Loucy (cell line): ENCODE measurements at regions not wholly inside any gene's neighbourhood (a gene's known extent, or its start where the extent isn't known, plus 50 kb on each side); places are given as distances from the start of the nearest gene placed in this dataset.

Experiments used
- H2AFZ ChIP-seq: fragments of 200-600 bp; sonication (generic); 2 replicates; pipeline ENCODE4 v1.6.0; 2016; ENCODE audit warnings: antibody characterized with exemption, mild to moderate bottlenecking, low read length, moderate library complexity
- H3F3A ChIP-seq: fragments of 200-600 bp; 2 replicates; pipeline ENCODE4 v1.6.0; 2016; ENCODE audit warnings: antibody characterized with exemption, low read depth, mild to moderate bottlenecking
- H3K27me3 ChIP-seq: fragments of 200-600 bp; sonication (generic); 2 replicates; pipeline ENCODE4 v1.6.1; 2014; ENCODE audit warnings: low read length, mild to moderate bottlenecking; ENCODE audit not compliant: insufficient read depth, poor library complexity, severe bottlenecking
- H3K36me3 ChIP-seq: fragments of 200-600 bp; sonication (generic); 2 replicates; pipeline ENCODE4 v1.6.1; 2016; ENCODE audit warnings: low read length; ENCODE audit not compliant: insufficient read depth
- H3K4me1 ChIP-seq: fragments of 200-600 bp; sonication (generic); 2 replicates; pipeline ENCODE4 v1.5.1; 2014; ENCODE audit warnings: low read length, mild to moderate bottlenecking; ENCODE audit not compliant: insufficient read depth, poor library complexity, severe bottlenecking
- H3K4me2 ChIP-seq: fragments of 200-600 bp; sonication (generic); 2 replicates; pipeline ENCODE4 v1.6.0; 2014; ENCODE audit warnings: antibody characterized with exemption, low read length, low read depth, mild to moderate bottlenecking; ENCODE audit not compliant: poor library complexity, severe bottlenecking
- H3K4me3 ChIP-seq: fragments of 200-600 bp; sonication (generic); 2 replicates; pipeline ENCODE4 v1.5.1; 2014; ENCODE audit warnings: low read length, mild to moderate bottlenecking, mixed read lengths; ENCODE audit not compliant: poor library complexity, severe bottlenecking
- H3K79me2 ChIP-seq: fragments of 200-600 bp; sonication (generic); 2 replicates; pipeline ENCODE4 v1.6.1; 2014; ENCODE audit warnings: low read length; ENCODE audit not compliant: insufficient read depth
- H3K9ac ChIP-seq: fragments of 200-600 bp; sonication (generic); 2 replicates; pipeline ENCODE4 v1.6.0; 2014; ENCODE audit warnings: mild to moderate bottlenecking, low read depth, low read length, moderate library complexity; ENCODE audit not compliant: poor library complexity, severe bottlenecking
- H3K9me2 ChIP-seq: fragments of 200-600 bp; sonication (generic); replicated peaks from 2 replicates; pipeline ENCODE4 v1.6.1; 2016; ENCODE audit warnings: low read depth, low read length, mixed read lengths
- H3K9me3 ChIP-seq: fragments of 200-600 bp; sonication (generic); 2 replicates; pipeline ENCODE4 v1.6.1; 2014; ENCODE audit warnings: mild to moderate bottlenecking, antibody characterized with exemption, low read length, low read depth; ENCODE audit not compliant: insufficient read depth
- H4K20me1 ChIP-seq: fragments of 200-600 bp; sonication (generic); 2 replicates; pipeline ENCODE4 v1.6.0; 2014; ENCODE audit warnings: antibody characterized with exemption, low read length, mild to moderate bottlenecking; ENCODE audit not compliant: insufficient read depth, poor library complexity, severe bottlenecking
- EZH2phosphoT487 ChIP-seq: fragments of 200-600 bp; IDR thresholded peaks from 2 replicates; pipeline ENCODE4 v1.6.1; 2018; ENCODE audit warnings: antibody characterized with exemption, mild to moderate bottlenecking, moderate library complexity, borderline replicate concordance
- TF ChIP-seq, protein P1 (sequence below): fragments of 200-600 bp; sonication (generic); conservative IDR thresholded peaks from 2 replicates; pipeline ENCODE4 v1.5.1; 2014; ENCODE audit warnings: mild to moderate bottlenecking, antibody characterized with exemption, low read length

DNA sequence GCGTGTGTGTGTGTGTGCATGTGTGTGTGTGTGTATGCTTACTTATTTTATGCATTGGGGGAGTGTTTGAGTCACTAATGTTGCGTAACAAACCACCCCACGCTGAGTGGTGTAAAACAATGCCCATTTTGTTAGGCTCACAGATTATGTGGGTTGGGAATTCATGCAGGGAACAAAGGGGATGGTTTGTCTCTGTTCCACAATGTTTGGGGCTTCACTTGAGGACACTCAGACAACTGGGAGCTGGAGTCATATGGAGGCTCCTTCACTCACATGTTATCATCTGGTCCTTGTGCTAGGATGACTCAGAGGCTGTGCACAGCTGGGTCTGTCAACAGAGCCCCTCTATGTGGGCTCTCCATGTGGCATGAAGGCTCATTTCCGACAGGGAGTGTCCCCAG lies 51.3 kb upstream of the LARGE1 start:
- H2AFZ ChIP-seq = no peak overlapping the region
- no peak overlapping the region for H3K9ac ChIP-seq
- no peaks in the 10 kb centered on the region for H3K9me3 ChIP-seq
- H3K9me2 ChIP-seq = no peaks in the 10 kb centered on the region
- H4K20me1 ChIP-seq = no peaks in the 10 kb centered on the region
- H3K27me3 ChIP-seq = no peaks in the 10 kb centered on the region
- H3K36me3 ChIP-seq = no peaks in the 10 kb centered on the region
- no peak overlapping the region for H3K4me3 ChIP-seq
- TF ChIP-seq EZH2phosphoT487 = no peak
- TF ChIP-seq, protein P1, sequence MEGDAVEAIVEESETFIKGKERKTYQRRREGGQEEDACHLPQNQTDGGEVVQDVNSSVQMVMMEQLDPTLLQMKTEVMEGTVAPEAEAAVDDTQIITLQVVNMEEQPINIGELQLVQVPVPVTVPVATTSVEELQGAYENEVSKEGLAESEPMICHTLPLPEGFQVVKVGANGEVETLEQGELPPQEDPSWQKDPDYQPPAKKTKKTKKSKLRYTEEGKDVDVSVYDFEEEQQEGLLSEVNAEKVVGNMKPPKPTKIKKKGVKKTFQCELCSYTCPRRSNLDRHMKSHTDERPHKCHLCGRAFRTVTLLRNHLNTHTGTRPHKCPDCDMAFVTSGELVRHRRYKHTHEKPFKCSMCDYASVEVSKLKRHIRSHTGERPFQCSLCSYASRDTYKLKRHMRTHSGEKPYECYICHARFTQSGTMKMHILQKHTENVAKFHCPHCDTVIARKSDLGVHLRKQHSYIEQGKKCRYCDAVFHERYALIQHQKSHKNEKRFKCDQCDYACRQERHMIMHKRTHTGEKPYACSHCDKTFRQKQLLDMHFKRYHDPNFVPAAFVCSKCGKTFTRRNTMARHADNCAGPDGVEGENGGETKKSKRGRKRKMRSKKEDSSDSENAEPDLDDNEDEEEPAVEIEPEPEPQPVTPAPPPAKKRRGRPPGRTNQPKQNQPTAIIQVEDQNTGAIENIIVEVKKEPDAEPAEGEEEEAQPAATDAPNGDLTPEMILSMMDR = no peak
- H3K4me1 ChIP-seq = no peaks in the 10 kb centered on the region
- no peak overlapping the region for H3K4me2 ChIP-seq
- H3K79me2 ChIP-seq = no peaks in the 10 kb centered on the region
- no peaks in the 10 kb centered on the region for H3F3A ChIP-seq

DNA sequence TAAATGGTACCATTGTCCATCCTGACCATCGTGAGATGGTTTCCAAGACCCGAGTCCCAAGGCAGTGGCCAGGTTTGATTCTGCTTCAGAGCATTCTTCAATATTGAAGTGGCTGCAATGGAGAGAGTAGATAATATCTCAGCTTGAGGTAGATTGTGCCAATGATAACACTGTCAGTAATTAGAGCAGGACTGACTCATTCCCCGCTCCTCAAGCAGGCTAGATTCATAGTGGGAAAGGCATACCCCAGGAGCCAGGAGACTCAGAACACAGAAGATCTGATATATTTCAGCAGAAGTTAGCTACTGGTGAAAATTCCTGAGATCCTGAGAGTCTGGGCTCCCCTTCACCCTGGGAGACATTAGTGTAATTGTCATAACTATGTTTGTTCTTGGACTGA lies 55.6 kb upstream of the LARGE1 start:
- Histone ChIP-seq H3K27me3 (no peaks in the 10 kb centered on the region), H3K4me3 (no peak overlapping the region), H3K9me2 (no peaks in the 10 kb centered on the region), H3K9ac (no peak overlapping the region), H3K36me3 (no peaks in the 10 kb centered on the region), H4K20me1 (no peaks in the 10 kb centered on the region), H2AFZ (no peak overlapping the region), H3K9me3 (no peaks in the 10 kb centered on the region), H3K79me2 (no peaks in the 10 kb centered on the region), H3K4me1 (no peaks in the 10 kb centered on the region), H3K4me2 (no peak overlapping the region), H3F3A (no peaks in the 10 kb centered on the region)
- TF ChIP-seq EZH2phosphoT487 = no peak
- TF ChIP-seq, protein P1 = no peak

DNA sequence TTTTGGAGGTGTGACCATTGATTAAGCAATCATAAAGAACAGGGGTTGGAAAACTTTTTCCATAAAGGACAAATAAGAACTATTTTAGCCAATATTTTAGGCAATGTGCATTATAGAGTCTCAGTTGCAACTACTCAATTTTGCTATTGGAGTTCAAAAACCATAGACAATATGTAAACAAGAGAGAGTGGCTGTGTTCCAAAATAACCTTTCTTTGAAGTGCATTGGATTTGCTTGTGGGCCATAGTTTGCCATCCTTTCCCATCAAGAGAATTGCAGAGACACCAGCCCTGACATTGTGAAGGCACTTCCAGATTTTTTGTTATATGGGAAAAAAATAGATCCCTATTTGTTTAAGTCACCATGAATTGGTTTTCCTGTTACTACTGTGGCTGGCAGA lies 63.3 kb upstream of the LARGE1 start:
- TF ChIP-seq EZH2phosphoT487 = no peak
- TF ChIP-seq, protein P1 = no peak
- no peak overlapping the region for H3K9ac ChIP-seq

More for the DNA sequence above, 63.3 kb upstream of the LARGE1 start:
- Histone ChIP-seq H3K27me3 (no peaks in the 10 kb centered on the region), H3K4me3 (no peak overlapping the region), H4K20me1 (no peaks in the 10 kb centered on the region), H3F3A (no peaks in the 10 kb centered on the region), H3K36me3 (no peaks in the 10 kb centered on the region), H3K9me2 (no peaks in the 10 kb centered on the region), H2AFZ (no peak overlapping the region), H3K9me3 (peaks cover 4% of the 10 kb centered on the region), H3K4me1 (no peaks in the 10 kb centered on the region), H3K4me2 (no peak overlapping the region), H3K79me2 (no peaks in the 10 kb centered on the region)
